Body of pancreas (tissue), 4 donors: ENCODE measurements at regions not wholly inside any gene's neighbourhood (a gene's known extent, or its start where the extent isn't known, plus 50 kb on each side); places are given as distances from the start of the nearest gene placed in this dataset.

ENCODE experiments used
- POLR2A ChIP-seq, 3 donors: fragments of 450-650 bp; IDR thresholded peaks; one replicate each; pipeline ENCODE4 v1.6.1; 2016; ENCODE audit warnings: antibody characterized with exemption in 3 of 3, mild to moderate bottlenecking in 2 of 3
- TF ChIP-seq, protein P1 (sequence below), 7 experiments: fragments of 450-650 bp in 4 of 7; fragments of 200-600 bp in 3 of 7; sonication (generic) in 3 of 7; IDR thresholded peaks; one replicate each; pipeline ENCODE4 v1.5.1; 2016 to 2019; ENCODE audit warnings: antibody characterized with exemption in 7 of 7

DNA sequence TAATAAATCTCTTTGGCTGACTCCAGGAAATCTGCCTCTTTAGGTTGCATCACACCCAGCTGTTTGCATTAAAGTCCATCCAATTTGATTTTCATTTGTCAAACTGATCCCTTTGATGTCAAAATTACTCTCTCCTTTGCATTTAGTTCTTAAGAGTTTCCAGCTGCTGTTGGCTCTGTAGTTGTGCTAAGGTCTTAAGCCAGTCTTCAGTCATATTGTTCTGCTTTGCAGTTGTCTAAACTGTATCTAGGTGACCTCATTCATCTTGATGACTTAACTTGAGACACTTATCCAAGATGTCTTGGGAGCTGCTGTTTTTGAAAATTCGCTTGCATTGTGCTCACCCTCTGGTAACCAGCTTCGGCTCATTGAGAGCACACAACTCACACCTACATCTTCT lies 386.9 kb upstream of the TLE4 start:
- TF ChIP-seq, protein P1, sequence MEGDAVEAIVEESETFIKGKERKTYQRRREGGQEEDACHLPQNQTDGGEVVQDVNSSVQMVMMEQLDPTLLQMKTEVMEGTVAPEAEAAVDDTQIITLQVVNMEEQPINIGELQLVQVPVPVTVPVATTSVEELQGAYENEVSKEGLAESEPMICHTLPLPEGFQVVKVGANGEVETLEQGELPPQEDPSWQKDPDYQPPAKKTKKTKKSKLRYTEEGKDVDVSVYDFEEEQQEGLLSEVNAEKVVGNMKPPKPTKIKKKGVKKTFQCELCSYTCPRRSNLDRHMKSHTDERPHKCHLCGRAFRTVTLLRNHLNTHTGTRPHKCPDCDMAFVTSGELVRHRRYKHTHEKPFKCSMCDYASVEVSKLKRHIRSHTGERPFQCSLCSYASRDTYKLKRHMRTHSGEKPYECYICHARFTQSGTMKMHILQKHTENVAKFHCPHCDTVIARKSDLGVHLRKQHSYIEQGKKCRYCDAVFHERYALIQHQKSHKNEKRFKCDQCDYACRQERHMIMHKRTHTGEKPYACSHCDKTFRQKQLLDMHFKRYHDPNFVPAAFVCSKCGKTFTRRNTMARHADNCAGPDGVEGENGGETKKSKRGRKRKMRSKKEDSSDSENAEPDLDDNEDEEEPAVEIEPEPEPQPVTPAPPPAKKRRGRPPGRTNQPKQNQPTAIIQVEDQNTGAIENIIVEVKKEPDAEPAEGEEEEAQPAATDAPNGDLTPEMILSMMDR (IDR thresholded peaks at IDR 0.05), result no peak
- TF ChIP-seq POLR2A (IDR thresholded peaks at IDR 0.05), result no peak
